HG03521 (cell line): ENCODE measurements at regions not wholly inside any gene's neighbourhood (a gene's known extent, or its start where the extent isn't known, plus 50 kb on each side); places are given as distances from the start of the nearest gene placed in this dataset.

Experiments
- ATAC-seq: cut with Tn5 transposase; IDR thresholded peaks from one replicate; pipeline ENCODE4 v1.9.1; 2021; ENCODE audit warnings: mild to moderate bottlenecking, moderate library complexity; ENCODE audit not compliant: unreplicated experiment

GRCh38 chr12:93011100-93011499, 82.0 kb upstream of the EEA1 start:
- ATAC-seq, result no peak

GRCh38 chr12:93015871-93016751, 87.0 kb upstream of the EEA1 start:
- no peak for ATAC-seq

GRCh38 chr12:93016752-93017350, 87.8 kb upstream of the EEA1 start:
- ATAC-seq, result no peak

DNA sequence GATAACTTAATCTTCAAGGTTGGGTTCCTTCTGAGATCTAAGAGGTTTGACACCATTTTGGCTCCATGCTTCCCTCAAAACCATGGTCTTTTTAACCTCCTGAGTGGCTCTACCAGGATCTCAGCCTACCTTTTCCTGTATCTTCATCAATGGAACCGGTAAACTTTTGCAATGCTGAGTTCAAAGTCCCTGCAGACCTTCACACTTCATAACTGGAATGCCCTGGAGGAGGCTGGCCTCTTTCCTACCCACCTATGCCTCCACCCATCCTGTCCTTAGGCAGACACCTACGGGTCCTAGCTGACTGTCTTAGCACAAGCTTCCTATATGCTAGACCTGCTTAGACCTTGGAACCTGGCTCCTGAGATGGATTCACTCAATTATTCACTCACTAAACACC, 89.5 kb upstream of the EEA1 start:
- ATAC-seq, result no peak

GRCh38 chr12:93019212-93019927, 90.3 kb upstream of the EEA1 start:
- no peak for ATAC-seq

- ATAC-seq, result no peak
Observed at GRCh38 chr12:93019975-93020630, 91.0 kb upstream of the EEA1 start.

DNA sequence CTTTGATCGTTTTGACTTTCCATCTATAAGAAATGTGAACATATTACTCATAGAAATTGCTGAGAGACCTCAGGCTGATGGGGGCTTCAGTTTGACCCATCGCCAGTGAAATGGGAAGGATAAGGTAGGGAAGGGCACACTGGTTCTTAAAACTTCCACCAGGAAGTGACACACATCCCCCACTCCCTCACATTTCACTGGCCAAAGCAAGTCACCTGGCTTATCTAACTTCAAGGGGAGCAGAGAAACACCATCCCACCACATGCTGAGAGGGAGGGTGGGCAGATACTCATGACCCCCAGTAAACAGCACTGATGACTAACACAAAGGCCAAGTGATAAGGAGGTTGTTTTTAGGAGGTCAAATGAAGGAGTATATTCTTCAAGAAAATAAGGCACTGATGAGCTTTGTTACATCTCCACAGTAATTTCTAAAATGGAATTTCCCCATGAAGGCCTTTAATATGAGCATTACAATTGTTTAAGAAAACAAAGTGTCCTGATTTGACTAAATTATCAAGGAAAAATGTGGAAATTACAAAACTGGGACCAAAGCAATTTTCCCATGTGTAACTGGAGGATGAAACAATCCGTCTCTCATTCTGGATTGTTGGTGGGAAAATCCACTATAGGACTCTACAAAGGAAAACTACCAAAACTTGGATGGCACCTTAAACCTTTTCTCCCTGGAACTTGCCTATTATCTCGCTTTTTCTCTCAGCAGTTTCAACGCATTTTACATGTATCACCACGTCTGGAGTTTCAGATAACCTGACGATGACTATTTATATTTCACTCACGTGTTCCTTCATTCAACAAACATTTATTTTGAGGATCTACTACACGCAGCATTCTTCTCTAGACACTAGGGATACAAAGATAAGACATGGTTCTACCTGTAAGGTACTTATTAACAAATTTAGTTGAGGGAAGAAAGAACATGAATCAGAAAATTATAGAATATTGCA, 91.8 kb upstream of the EEA1 start:
- ATAC-seq, result no peak

GRCh38 chr12:93022603-93023340, 93.7 kb upstream of the EEA1 start:
- ATAC-seq, result no peak

- no peak for ATAC-seq
Observed at GRCh38 chr12:93025145-93026103, 96.3 kb upstream of the EEA1 start.

DNA sequence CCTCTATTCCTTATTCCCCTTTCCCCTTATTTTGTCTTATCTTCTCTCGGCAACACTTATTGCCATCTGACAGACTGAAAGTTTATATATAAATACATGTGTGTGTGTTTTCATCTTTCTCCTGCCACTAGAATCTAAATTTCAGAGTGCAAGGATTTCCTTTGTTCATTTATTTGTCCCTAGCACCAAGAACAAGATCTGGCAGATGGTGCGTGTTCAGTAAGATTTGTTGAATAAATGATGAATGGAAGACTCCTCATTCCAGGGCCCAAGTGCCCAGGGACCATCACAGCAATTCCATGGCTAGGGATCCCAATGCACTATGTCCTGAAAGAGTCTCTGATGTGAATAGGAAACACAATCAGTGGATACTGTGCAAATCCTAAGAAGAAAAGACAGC, 97.9 kb upstream of the EEA1 start:
- no peak for ATAC-seq

DNA sequence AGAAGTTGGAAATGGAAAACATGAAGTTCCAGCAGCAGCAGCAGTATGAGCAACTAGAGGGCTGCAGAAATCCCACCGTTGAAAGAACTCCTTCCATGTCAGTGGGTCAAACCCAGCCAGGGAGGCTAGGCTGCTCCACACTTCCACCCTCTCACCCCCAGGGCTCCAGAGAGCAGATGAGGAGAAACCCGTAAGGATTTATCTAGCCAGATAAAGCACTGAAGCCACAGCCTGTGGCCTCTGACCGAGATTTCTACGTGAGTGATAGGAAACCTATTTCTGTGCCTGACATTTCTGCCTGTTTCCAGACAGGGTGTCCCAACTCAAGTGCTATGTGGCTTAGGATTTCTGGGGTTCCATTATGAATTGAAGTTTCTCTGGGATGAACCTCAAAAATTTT, 100.0 kb upstream of the EEA1 start:
- ATAC-seq, result no peak

- ATAC-seq, result no peak
Observed at GRCh38 chr12:93031028-93031427, 101.9 kb upstream of the EEA1 start.

DNA sequence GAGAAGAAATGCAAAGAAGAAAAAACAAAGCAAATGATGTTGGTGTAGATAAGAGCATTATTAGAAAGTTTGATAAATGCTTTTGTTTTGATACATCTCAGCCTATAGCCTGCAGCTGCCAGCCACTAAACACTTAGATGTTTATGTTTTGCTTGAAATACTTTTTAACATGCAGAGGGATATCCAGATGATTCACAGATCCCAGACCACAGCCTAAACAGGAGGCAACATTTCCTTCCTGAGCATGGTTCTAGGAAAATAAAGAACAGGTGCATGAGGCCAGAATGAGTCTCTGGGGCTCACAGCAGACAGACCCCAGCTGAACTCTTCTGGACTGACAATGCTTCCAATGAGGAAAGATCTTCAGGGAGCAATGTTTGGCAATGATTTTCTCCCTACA, 103.7 kb upstream of the EEA1 start:
- ATAC-seq, result no peak

DNA sequence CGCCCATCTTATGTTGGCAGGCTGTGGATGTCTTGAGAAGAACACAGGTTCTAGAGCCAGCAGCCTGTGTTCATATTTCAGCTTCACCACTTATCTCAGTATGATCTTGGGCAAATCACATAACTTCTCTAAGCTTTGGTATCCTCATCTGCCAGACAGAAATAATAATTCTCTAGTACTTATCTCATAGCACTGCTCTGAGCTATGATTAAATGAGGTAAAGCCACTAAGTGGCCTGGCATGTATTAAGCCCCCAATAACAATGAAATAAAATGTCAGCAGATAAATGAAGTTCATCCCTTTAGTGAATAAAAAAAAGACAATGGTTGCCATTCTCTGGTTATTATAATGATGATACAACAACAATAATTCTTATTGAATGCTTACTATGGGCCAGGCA, 104.9 kb upstream of the EEA1 start:
- no peak for ATAC-seq

GRCh38 chr12:93039062-93039461, 110.0 kb upstream of the EEA1 start:
- ATAC-seq, result no peak

DNA sequence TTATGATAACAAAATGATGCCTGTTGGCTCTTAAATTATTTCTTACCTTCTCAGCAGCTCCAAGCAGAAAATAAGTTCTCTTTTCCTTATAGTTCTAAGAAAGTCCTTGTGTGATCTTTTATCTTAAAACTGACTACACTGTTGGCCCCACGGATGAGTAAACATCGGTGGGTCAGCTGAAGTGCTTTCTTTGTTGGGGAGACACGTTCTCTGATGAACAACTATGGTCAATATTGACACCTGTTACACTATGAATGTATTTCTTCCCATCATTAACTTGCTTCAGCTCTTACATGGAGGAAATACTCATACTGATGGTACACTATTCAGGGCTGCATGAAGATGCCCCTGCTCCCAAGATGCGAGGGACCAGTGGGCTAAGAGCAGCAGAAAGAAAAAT, 110.8 kb upstream of the EEA1 start:
- ATAC-seq, result no peak

GRCh38 chr12:93040367-93040766, 111.3 kb upstream of the EEA1 start:
- no peak for ATAC-seq

DNA sequence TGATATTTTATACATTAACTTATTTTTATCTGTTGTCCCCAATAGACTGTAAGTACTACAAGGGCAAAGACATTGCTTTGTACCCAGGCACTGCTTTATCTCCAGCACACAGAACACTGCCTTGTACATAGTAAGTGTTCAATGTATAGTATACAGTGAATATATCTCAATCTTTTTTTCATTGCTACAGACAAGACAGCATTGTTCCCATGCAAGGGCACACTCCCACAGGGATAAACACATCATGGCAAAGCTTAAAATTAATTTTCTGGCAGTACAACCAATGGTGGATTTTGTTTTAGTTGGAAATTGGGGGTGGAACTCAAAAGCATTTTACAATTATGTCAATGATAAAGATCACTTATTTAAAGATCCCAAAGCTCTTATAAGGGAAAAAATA, 112.3 kb upstream of the EEA1 start:
- no peak for ATAC-seq
